Coronary artery (tissue), 2 donors: ENCODE measurements at regions not wholly inside any gene's neighbourhood (a gene's known extent, or its start where the extent isn't known, plus 50 kb on each side); places are given as distances from the start of the nearest gene placed in this dataset.

Experiments
- DNase-seq: peaks from one replicate; pipeline ENCODE4 v3.0.0-alpha.2; 2017; ENCODE audit warnings: low spot score
- H3K27ac ChIP-seq, 2 donors: fragments of 200-600 bp; sonication (generic); one replicate each; pipeline ENCODE4 v1.5.1; 2016 to 2019
- H3K4me3 ChIP-seq: fragments of 200-600 bp; sonication (generic); 2 replicates; pipeline ENCODE4 v1.5.1; 2016; ENCODE audit warnings: mild to moderate bottlenecking, moderate library complexity
- TF ChIP-seq, protein P1 (sequence below): fragments of 200-600 bp; sonication (generic); IDR thresholded peaks from one replicate; pipeline ENCODE4 v1.5.1; 2019; ENCODE audit warnings: antibody characterized with exemption

DNA sequence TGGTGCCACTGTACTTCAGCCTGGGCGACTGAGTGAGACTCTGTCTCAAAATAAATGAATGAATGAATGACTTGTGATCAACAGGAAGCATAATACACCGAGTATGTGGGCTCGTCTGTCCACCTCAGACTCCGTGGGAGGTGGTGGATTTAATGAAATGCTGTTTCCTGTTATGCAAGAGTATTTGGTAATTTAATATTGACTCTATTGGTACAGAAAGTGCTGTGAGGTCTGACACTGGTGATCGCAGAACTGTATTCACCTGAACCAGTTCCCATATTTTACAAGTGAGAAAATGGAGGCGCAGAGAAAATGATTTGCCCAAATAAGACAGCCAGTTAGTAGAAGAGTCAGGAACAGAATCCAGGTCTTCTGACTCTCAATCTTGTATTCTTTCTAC, 423.3 kb downstream of the RAPGEF2 start:
- Histone ChIP-seq H3K4me3 (no peak overlapping the region), H3K27ac (no peak overlapping the region)
- DNase-seq, result no peak
- TF ChIP-seq, protein P1, sequence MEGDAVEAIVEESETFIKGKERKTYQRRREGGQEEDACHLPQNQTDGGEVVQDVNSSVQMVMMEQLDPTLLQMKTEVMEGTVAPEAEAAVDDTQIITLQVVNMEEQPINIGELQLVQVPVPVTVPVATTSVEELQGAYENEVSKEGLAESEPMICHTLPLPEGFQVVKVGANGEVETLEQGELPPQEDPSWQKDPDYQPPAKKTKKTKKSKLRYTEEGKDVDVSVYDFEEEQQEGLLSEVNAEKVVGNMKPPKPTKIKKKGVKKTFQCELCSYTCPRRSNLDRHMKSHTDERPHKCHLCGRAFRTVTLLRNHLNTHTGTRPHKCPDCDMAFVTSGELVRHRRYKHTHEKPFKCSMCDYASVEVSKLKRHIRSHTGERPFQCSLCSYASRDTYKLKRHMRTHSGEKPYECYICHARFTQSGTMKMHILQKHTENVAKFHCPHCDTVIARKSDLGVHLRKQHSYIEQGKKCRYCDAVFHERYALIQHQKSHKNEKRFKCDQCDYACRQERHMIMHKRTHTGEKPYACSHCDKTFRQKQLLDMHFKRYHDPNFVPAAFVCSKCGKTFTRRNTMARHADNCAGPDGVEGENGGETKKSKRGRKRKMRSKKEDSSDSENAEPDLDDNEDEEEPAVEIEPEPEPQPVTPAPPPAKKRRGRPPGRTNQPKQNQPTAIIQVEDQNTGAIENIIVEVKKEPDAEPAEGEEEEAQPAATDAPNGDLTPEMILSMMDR, result no peak

GRCh38 chr4:159534655-159535054, 431.8 kb downstream of the RAPGEF2 start:
- Histone ChIP-seq H3K27ac (no peak overlapping the region), H3K4me3 (no peak overlapping the region)
- TF ChIP-seq, protein P1, result no peak
- no peak for DNase-seq

DNA sequence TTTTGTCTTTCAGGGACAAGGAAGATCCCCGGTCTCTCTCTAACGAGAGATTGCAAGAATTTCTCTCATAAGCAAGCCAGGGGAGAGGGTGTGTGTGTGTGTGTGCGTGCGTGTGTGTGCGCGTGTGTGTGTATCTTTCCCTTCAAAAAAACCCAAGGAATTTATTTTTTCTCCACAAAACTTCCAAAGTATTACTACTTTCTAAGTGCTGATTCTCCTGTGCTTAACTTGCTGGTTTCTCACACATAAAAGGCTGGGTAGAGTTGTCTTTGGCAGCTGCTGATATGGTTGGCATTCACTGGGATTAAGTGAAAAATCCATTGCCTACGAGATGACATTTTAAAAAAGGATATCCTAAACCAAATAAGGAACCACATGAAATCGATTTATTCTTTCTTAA, 435.7 kb downstream of the RAPGEF2 start:
- no peak for DNase-seq
- TF ChIP-seq, protein P1, result no peak
- H3K27ac ChIP-seq, result no peak overlapping the region

GRCh38 chr4:159540038-159540437, 437.2 kb downstream of the RAPGEF2 start:
- Histone ChIP-seq H3K27ac (no peak overlapping the region), H3K4me3 (no peak overlapping the region)
- DNase-seq, result no peak
- TF ChIP-seq, protein P1, result no peak

More for the DNA sequence above, 435.7 kb downstream of the RAPGEF2 start:
- H3K4me3 ChIP-seq, result no peak overlapping the region

- Histone ChIP-seq H3K4me3 (no peak overlapping the region), H3K27ac (no peak overlapping the region)
- TF ChIP-seq, protein P1, result no peak
- no peak for DNase-seq
Measured at GRCh38 chr4:159540501-159540900, 437.6 kb downstream of the RAPGEF2 start.

DNA sequence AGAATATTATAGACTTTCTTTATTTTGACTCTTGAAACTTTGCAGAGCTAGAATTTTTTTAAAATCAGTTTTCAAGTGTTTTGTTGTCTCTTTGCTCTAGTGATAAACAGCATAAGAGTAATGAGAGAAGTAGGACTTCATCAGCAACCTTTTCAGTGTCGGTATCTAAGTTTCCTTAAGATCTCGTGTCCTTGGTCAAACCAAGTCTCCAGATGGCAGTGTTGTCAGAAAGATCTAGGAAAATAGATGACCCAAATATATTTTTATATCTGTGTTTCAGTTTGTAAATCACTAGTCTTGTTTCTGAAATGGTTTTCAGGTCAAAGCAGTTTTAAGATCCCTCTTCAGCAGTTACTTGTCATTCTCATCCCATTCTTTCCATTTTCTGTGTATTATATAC, 438.3 kb downstream of the RAPGEF2 start:
- Histone ChIP-seq H3K4me3 (no peak overlapping the region), H3K27ac (no peak overlapping the region)
- TF ChIP-seq, protein P1, result no peak
- DNase-seq, result no peak

GRCh38 chr4:159542296-159542695, 439.4 kb downstream of the RAPGEF2 start:
- no peak overlapping the region for H3K27ac ChIP-seq
- H3K4me3 ChIP-seq, result no peak overlapping the region
- TF ChIP-seq, protein P1, result no peak
- DNase-seq, result no peak
